ENCODE measurements at regions not wholly inside any gene's neighbourhood (a gene's known extent, or its start where the extent isn't known, plus 50 kb on each side); places are given as distances from the start of the nearest gene placed in this dataset.
"Not testable (repeated sequence)": the region's sequence is repeated elsewhere in the genome, so short reads cannot be mapped to it uniquely, and the experiment has no call there.

DNA sequence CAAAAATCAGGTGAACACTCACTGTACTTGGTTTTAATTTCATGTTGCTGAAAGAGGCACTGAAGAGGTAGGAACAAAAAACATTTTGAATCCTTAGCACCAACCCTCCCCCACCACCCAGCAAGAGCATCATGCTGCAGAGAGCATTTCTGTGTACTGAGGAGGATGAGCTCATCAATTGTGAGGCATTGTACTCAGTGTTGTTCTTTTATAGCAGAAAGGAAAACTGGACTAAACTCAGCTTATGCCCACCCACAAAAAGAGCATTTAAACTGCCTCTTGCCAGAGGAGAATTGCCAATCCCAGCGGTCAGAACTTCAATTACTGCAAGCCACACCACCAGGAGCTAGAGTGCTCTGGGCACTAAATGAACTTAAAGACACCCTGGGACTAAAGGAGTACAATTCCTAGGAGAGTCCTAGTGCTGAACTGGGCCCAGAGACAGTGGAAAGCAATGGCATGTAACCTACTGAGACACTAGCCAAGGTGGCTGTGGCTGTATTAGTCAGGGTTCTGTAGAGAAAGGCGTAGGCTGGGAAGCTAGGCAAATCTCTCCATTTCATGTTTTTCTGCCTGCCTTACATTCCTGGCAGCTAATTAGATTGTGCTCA, 280.7 kb upstream of the KLHL4 start:
- DNase-seq: peak in 12 of 51 donors; percentile 0 to 42 (median 0)

GRCh38 chrX:87265518-87265917, 252.1 kb upstream of the KLHL4 start:
- no peak for DNase-seq

DNA sequence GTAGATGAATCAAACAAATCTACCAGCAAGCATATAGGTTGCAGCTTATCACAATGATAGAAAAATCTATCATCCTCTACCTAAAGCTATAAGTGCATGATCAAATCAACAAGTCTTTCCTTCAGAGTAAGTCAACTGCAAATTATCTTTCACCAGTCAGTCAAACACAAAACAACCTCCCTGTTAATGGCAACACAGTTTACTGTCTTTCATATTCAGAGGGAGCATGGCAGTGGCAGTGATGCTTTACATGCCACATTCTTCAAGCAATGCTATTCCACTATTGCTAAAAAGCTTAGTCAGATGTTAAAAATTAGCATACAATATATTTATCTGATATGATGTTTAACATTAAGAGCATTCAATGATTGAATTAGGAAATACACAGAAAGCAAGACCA, 245.1 kb upstream of the KLHL4 start:
- DNase-seq: no peak

- DNase-seq: peak in 1 of 51 donors; percentile 2
Observed at GRCh38 chrX:87299563-87300160, 217.9 kb upstream of the KLHL4 start.

- DNase-seq: no peak
Observed at GRCh38 chrX:87310780-87311179, 206.8 kb upstream of the KLHL4 start.

GRCh38 chrX:87327267-87327666, 190.3 kb upstream of the KLHL4 start:
- no peak for DNase-seq

DNA sequence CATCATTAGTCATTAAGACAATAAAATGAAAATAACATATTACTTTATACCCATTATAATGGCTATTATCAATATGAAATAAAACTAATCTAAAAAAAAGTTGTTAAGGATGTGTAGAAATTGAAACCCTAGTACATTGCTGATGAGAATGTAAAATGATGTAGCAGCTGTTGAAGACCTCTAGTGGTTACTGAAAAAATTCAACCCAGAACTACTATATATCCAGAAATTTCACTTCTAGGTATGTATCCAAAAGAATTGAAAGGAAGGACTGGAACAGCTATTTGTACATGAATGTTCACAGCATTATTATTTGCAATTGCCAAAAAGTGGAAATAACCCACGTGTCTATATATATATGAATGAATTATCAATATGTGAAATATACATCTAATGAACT, 180.3 kb upstream of the KLHL4 start:
- DNase-seq: no peak

GRCh38 chrX:87338510-87338909, 179.1 kb upstream of the KLHL4 start:
- DNase-seq: peak in 1 of 51 donors; percentile 2

DNA sequence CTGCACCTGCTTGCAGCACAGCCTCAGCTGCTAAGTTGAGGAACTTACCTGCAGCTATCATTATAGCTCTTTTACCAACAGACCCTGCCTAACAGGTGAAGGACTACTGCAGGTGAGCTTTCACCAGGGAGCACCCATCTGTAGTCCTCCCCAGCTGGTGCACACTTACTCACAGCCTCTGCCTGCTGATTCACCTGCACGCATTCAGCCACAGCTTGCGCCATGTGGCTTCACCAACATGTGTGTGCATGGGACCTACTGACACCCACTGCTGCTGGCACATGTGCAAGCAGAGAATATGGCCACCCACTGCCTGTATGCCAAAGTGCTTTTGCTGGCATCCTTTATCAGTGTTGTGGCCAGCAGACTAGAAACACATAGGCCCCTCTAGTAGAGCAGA, 146.7 kb upstream of the KLHL4 start:
- no peak for DNase-seq

DNA sequence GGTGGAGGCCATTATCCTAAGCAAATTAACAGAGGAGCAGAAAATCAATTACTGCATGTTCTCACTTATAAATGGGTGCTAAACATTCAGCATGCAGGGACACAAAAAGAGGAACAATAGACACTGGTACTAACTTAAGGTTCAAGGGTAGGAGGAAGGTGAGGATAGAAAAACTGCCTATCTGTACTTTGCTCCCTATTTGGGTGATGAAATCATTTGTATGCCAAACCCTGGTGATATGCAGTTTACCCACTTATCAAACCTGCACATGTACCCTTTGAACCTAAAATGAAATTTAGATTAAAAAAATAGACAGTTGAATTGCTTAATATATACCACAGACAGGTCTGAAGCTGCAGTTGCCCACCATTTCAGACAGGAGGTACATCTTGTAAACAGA, 143.3 kb upstream of the KLHL4 start:
- no peak for DNase-seq

DNA sequence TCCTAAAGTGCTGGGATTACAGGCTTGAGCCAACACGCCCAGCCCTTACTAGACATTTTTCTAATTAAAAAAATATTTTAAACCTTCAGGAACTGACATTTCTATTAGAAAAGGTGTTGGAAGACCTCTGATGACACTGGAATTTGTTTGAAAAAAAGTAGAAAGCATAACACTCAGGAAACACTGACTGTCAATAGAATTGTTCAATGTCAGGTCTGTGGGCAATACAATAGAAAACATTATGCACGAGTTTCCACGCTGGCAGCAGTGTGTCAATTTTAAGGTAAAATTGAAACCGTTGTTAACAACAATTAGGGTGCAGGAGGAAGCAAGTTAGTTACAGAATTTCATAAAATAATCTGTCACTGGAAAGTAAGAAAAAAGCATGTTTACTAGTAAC, 140.7 kb upstream of the KLHL4 start:
- DNase-seq: no peak

GRCh38 chrX:87388381-87388780, 129.2 kb upstream of the KLHL4 start:
- no peak for DNase-seq

DNA sequence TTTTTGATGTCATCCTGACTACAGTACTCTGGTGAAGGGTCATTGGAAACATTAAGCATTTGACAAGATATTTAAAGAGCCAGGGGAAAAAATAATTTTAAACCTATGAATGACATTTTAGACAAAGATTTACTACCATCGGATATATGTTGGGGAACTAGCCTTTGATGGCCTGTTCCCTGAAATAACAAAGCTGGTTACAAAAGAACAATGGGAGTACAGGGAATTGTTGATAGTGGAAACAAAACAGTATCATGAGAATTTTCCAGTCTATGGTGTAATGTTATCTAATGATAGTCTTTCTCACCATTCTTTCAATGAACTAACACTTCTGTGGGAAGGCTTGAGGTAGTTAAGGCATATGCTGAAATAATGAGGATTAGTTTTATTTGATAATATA, 125.9 kb upstream of the KLHL4 start:
- no peak for DNase-seq

DNA sequence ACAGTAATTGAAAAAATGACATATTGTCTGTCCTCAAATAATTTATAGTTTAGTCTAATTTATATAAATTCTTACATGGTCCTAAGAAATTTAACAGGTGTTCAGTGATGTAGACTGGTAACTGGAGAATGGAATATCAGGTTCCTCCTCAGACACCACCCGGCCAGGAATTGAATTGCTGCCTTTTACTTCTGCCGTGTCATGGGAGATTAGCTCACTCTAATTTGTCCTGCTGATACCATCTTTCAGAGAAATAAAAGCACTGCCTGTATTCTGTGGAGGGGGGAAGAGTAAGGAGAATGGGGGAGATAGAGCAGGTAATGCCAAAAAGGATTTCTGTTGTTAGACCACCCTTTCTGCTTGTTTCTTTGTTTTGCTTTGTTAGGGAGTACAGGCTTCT, 125.2 kb upstream of the KLHL4 start:
- no peak for DNase-seq

DNA sequence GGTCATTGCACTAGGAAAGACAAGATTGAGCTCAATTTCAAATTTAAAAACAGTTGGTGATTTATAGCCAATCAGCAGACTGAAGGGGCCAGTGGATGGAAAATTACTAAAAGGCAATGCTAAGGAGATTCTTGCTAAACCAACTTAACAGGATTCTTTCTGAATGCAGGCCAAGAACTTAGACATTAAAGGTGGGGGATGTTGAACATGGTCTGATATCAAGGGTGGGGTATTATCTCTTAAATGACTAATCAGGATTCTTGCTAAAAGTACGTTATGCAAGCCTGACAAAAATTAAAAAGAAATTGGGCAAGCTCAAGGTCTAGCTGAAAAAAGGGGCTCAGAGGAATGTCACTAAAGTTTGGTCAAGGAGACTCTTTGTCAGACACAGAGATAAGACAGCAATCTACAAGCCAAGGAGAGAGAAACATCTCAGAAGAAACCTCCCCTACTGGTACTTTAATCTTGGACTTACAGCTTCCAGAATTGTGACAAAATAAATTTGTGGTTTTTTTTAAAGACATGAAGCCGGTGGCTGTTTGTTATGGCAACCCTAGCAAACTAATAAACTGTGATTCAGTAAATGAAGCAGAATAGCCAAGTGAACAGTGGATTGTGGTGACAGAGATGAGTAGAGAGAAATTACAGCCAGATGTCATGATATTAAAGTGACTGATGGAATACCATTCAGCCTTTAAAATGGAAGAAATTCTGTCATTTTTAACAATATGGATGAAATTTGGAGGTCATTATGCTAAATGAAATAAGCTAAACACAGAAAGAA, 120.3 kb upstream of the KLHL4 start:
- DNase-seq: no peak

- no peak for DNase-seq
Observed at GRCh38 chrX:87402256-87402655, 115.3 kb upstream of the KLHL4 start.

DNA sequence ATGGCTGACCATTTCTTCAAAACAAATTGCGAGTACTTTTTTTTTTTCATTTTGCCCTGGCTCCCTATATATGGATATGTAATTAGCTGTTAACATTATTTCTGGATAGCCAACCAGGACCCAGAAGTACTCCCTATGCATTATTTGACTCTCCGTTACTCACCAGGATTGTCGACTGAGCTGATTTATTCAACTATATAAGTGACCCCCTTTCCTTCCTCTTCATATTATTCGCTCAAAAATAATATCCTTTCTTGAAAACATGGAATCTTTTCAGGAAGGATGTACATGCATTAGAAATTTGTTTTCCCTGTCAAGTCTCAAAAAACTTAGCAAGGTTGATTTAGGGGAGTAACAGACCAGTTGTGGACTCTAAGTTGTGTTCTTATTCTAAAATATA, 114.1 kb upstream of the KLHL4 start:
- no peak for DNase-seq

- DNase-seq: peak in 16 of 51 donors; percentile 0 to 58 (median 8)
Observed at GRCh38 chrX:87409113-87409841, 108.3 kb upstream of the KLHL4 start.

GRCh38 chrX:87425618-87426017, 92.0 kb upstream of the KLHL4 start:
- no peak for DNase-seq

GRCh38 chrX:87434618-87435017, 83.0 kb upstream of the KLHL4 start:
- DNase-seq: no peak

GRCh38 chrX:87448613-87449012, 69.0 kb upstream of the KLHL4 start:
- DNase-seq: not testable (repeated sequence)

DNA sequence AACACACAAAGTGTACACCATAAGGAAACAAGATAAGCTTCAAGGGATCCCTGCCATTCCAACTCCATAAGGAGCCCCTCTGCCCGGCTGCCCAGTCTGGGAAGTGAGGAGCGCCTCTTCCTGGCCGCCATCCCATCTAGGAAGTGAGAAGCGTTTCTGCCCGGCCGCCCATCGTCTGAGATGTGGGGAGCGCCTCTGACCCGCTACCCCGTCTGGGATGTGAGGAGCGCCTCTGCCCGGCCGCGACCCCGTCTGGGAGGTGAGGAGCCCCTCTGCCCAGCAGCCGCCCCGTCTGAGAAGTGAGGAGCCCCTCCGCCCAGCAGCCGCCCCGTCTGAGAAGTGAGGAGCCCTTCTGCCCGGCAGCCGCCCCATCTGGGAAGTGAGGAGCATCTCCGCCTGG, 51.8 kb upstream of the KLHL4 start:
- DNase-seq: not testable (repeated sequence)
